Right lobe of liver (tissue), 4 donors: ENCODE measurements at regions not wholly inside any gene's neighbourhood (a gene's known extent, or its start where the extent isn't known, plus 50 kb on each side); places are given as distances from the start of the nearest gene placed in this dataset.

ENCODE experiments used
- POLR2A ChIP-seq: fragments of 450-650 bp; IDR thresholded peaks from one replicate; pipeline ENCODE4 v1.6.1; 2017; ENCODE audit warnings: antibody characterized with exemption, mild to moderate bottlenecking
- TF ChIP-seq, protein P1 (sequence below), 4 donors: fragments of 200-600 bp in 3 of 4; fragments of 450-650 bp in 1 of 4; IDR thresholded peaks; one replicate each; pipeline versions ENCODE4 v1.5.1 to v1.8.0; 2016 to 2022; ENCODE audit warnings: antibody characterized with exemption in 4 of 4, mild to moderate bottlenecking in 2 of 4
- donor health status: DM: no; HTN: no; CAD: no.
- donor health status: DM: no; HTN: no; CAD: no.
- donor health status: DM: no; HTN: yes; CAD: no.

GRCh38 chr10:126787201-126787600 is 116.7 kb upstream of the C10orf90 start:
- TF ChIP-seq, protein P1, sequence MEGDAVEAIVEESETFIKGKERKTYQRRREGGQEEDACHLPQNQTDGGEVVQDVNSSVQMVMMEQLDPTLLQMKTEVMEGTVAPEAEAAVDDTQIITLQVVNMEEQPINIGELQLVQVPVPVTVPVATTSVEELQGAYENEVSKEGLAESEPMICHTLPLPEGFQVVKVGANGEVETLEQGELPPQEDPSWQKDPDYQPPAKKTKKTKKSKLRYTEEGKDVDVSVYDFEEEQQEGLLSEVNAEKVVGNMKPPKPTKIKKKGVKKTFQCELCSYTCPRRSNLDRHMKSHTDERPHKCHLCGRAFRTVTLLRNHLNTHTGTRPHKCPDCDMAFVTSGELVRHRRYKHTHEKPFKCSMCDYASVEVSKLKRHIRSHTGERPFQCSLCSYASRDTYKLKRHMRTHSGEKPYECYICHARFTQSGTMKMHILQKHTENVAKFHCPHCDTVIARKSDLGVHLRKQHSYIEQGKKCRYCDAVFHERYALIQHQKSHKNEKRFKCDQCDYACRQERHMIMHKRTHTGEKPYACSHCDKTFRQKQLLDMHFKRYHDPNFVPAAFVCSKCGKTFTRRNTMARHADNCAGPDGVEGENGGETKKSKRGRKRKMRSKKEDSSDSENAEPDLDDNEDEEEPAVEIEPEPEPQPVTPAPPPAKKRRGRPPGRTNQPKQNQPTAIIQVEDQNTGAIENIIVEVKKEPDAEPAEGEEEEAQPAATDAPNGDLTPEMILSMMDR (IDR thresholded peaks at IDR 0.05), result no peak
- no peak for TF ChIP-seq POLR2A
